ENCODE measurements at regions not wholly inside any gene's neighbourhood (a gene's known extent, or its start where the extent isn't known, plus 50 kb on each side); places are given as distances from the start of the nearest gene placed in this dataset.
A peak's percentile ranks its signal among the peaks of the same experiment; 100 is the strongest.

DNA sequence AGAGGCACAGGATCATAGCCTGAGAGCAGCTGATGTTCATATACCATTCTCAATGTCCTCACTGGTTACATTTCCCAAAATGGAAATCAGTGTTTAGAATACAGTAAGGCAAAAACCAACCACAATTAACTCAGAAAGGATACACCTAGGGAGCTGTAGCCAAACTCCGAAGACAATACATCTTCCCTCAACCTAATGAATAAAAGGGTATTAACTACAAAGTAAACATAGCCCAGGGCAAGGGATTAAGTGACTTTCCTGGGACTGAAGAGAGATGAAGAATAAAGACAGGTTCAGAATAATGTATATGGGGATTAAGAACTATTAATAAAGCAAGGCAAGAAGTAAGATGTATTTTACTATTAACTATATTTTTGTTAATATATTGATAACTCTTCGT is 79.5 kb downstream of the RPS29 start:
- H3K36me3 ChIP-seq (ENCODE audit: insufficient read depth, low read length, poor library complexity, severe bottlenecking) = no peaks in the 10 kb centered on the region
- H3K27ac ChIP-seq (ENCODE audit: low read depth, low read length, poor library complexity, severe bottlenecking) = no peak overlapping the region
- no peak overlapping the region for H3K4me3 ChIP-seq (ENCODE audit: low read depth, low read length, poor library complexity, severe bottlenecking)
- no peak for DNase-seq (ENCODE audit: low spot score)
- BruUV-seq (replicated peaks) = no TSS peak
- TF ChIP-seq, protein P1, sequence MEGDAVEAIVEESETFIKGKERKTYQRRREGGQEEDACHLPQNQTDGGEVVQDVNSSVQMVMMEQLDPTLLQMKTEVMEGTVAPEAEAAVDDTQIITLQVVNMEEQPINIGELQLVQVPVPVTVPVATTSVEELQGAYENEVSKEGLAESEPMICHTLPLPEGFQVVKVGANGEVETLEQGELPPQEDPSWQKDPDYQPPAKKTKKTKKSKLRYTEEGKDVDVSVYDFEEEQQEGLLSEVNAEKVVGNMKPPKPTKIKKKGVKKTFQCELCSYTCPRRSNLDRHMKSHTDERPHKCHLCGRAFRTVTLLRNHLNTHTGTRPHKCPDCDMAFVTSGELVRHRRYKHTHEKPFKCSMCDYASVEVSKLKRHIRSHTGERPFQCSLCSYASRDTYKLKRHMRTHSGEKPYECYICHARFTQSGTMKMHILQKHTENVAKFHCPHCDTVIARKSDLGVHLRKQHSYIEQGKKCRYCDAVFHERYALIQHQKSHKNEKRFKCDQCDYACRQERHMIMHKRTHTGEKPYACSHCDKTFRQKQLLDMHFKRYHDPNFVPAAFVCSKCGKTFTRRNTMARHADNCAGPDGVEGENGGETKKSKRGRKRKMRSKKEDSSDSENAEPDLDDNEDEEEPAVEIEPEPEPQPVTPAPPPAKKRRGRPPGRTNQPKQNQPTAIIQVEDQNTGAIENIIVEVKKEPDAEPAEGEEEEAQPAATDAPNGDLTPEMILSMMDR (conservative IDR thresholded peaks at IDR 0.05; ENCODE audit: low read depth, low read length) = no peak
- no peak for TF ChIP-seq EZH2 (IDR thresholded peaks at IDR 0.05; ENCODE audit: borderline replicate concordance, low read depth, low read length, poor library complexity, severe bottlenecking)
- CTCF ChIA-PET = no interaction called here
- POLR2A ChIA-PET (ENCODE audit: low non-redundant PET) = no interaction called here
- H3K4me1 ChIP-seq (ENCODE audit: insufficient read depth, low read length, poor library complexity, severe bottlenecking) = no peaks in the 10 kb centered on the region
- peaks cover 4% of the 10 kb centered on the region for H3K27me3 ChIP-seq (replicated peaks; ENCODE audit: insufficient read depth, low read depth, low read length, poor library complexity)
- H3K9me3 ChIP-seq (ENCODE audit: low read depth, low read length, poor library complexity, severe bottlenecking) = no peaks in the 10 kb centered on the region
- intact Hi-C loops (cut with micrococcal nuclease; ENCODE audit: unreplicated experiment) = no loop called here

DNA sequence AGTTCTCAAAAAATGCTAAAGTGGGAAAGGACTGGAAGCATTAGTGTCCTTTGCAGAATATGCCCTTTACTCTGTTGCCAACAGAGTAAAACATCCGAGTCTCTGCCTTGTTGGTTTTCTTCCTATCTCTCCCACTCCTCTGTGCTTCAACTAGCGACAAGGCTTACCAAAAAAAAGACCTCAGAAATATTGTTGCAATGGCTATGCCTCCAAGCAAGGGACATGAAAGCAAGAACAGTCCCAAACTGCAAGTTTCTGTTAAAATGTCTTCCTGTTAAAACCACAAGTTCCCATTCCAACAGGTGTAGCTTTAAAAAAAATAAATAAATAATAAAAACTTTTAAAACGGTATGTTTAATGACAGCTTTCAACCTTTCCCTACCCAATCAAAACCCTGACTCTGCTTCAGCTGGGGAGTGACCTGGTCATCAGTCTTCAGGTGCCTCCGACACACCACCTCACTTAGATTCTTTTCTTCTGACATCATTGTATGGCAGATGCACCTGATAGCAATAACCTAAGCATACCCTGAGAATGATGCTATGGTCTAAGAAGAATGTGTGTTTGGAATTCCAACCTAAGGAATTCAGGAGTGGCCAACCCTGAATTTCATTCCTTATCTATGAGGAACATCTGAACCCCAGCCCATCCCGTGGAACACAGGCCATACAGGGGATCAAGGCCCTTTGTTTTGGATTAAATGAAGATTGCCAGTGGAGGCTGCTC is 81.0 kb downstream of the RPS29 start:
- DNase-seq (ENCODE audit: low spot score) = no peak

DNA sequence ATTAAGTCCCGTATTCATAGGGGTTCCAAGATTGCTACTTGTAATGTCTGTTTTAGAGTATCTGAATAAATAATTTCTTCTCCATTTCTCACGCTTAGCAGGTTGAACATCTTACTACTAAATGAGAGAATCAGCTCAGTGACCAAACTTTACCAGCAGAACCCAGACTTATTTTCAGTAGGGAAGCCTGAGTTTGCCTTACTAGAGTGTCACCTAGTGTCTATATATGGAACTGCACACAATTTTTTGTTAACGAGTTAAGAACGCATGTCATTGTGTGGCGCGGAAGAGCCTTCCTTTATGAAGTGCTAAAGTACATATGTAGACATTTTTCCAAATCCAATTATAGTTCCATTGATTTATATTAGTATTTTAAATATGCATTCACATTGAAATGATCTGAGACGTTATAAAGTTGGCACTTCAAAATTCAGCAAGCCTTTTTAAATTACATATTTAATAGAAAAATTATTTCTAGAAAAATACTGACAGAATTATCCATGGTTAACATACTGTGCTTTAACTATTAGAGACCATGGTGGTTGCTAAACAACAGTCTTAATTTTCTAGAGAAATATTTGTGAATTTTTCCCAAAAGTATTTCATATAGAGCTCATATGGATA is 88.3 kb downstream of the RPS29 start:
- DNase-seq (ENCODE audit: low spot score) = peak; percentile 86
- Histone ChIP-seq H3K36me3 (ENCODE audit: insufficient read depth, low read length, poor library complexity, severe bottlenecking) (no peaks in the 10 kb centered on the region), H3K4me1 (ENCODE audit: insufficient read depth, low read length, poor library complexity, severe bottlenecking) (no peaks in the 10 kb centered on the region), H3K4me3 (ENCODE audit: low read depth, low read length, poor library complexity, severe bottlenecking) (no peak overlapping the region), H3K27me3 (replicated peaks; ENCODE audit: insufficient read depth, low read depth, low read length, poor library complexity) (peaks cover 12% of the 10 kb centered on the region), H3K9me3 (ENCODE audit: low read depth, low read length, poor library complexity, severe bottlenecking) (no peaks in the 10 kb centered on the region), H3K27ac (ENCODE audit: low read depth, low read length, poor library complexity, severe bottlenecking) (no peak overlapping the region)
- CTCF ChIA-PET = interaction anchor here (0.6 to 1.7 kb wide), 3 partner anchors 36 to 197 kb away, joined by 4 to 23 read pairs (median 5); no protein-coding TSS in a partner anchor
- POLR2A ChIA-PET (ENCODE audit: low non-redundant PET) = interaction anchor here (0.6 to 1.0 kb wide), 2 partner anchors 28 to 89 kb away, joined by 3 to 4 read pairs; partner anchors contain the start of gene RPS29
- intact Hi-C loops (cut with micrococcal nuclease; ENCODE audit: unreplicated experiment) = loop anchor here (5.0 kb wide), 1 partner anchor 36 kb away; no protein-coding TSS in a partner anchor
- TF ChIP-seq EZH2 (IDR thresholded peaks at IDR 0.05; ENCODE audit: borderline replicate concordance, low read depth, low read length, poor library complexity, severe bottlenecking) = no peak
- TF ChIP-seq, protein P1 (conservative IDR thresholded peaks at IDR 0.05; ENCODE audit: low read depth, low read length) = peak; percentile 89
- no TSS peak for BruUV-seq (replicated peaks)

More for the DNA sequence above, 81.0 kb downstream of the RPS29 start:
- no peak overlapping the region for H3K4me3 ChIP-seq (ENCODE audit: low read depth, low read length, poor library complexity, severe bottlenecking)
- POLR2A ChIA-PET (ENCODE audit: low non-redundant PET) = no interaction called here
- no peaks in the 10 kb centered on the region for H3K4me1 ChIP-seq (ENCODE audit: insufficient read depth, low read length, poor library complexity, severe bottlenecking)
- intact Hi-C loops (cut with micrococcal nuclease; ENCODE audit: unreplicated experiment) = no loop called here
- H3K27ac ChIP-seq (ENCODE audit: low read depth, low read length, poor library complexity, severe bottlenecking) = no peak overlapping the region
- peaks cover 11% of the 10 kb centered on the region for H3K27me3 ChIP-seq (replicated peaks; ENCODE audit: insufficient read depth, low read depth, low read length, poor library complexity)
- TF ChIP-seq EZH2 (IDR thresholded peaks at IDR 0.05; ENCODE audit: borderline replicate concordance, low read depth, low read length, poor library complexity, severe bottlenecking) = no peak
- TF ChIP-seq, protein P1 (conservative IDR thresholded peaks at IDR 0.05; ENCODE audit: low read depth, low read length) = no peak
- BruUV-seq (replicated peaks) = no TSS peak
- H3K36me3 ChIP-seq (ENCODE audit: insufficient read depth, low read length, poor library complexity, severe bottlenecking) = no peaks in the 10 kb centered on the region
- CTCF ChIA-PET = no interaction called here
- H3K9me3 ChIP-seq (ENCODE audit: low read depth, low read length, poor library complexity, severe bottlenecking) = no peaks in the 10 kb centered on the region
